Islet precursor cell (in vitro differentiated cells): ENCODE measurements at regions not wholly inside any gene's neighbourhood (a gene's known extent, or its start where the extent isn't known, plus 50 kb on each side); places are given as distances from the start of the nearest gene placed in this dataset.

Experiments
- DNase-seq: peaks from one replicate; pipeline ENCODE4 v3.0.0-alpha.2; 2018

GRCh38 chr5:128591598-128592455, 53.8 kb upstream of the FBN2 start:
- no peak for DNase-seq

GRCh38 chr5:128596071-128596470, 58.0 kb upstream of the FBN2 start:
- no peak for DNase-seq

GRCh38 chr5:128597156-128597555, 59.1 kb upstream of the FBN2 start:
- no peak for DNase-seq

- DNase-seq: no peak
Measured at GRCh38 chr5:128613128-128613527, 75.1 kb upstream of the FBN2 start.

GRCh38 chr5:128613766-128614165, 75.7 kb upstream of the FBN2 start:
- no peak for DNase-seq

GRCh38 chr5:128615578-128615977, 77.5 kb upstream of the FBN2 start:
- DNase-seq: no peak

- no peak for DNase-seq
Measured at GRCh38 chr5:128626536-128627090, 88.6 kb upstream of the FBN2 start.

- no peak for DNase-seq
Measured at GRCh38 chr5:128627939-128628338, 89.9 kb upstream of the FBN2 start.

GRCh38 chr5:128629157-128629556, 91.1 kb upstream of the FBN2 start:
- no peak for DNase-seq

GRCh38 chr5:128630121-128630520, 92.1 kb upstream of the FBN2 start:
- DNase-seq: no peak

GRCh38 chr5:128631771-128632170, 93.7 kb upstream of the FBN2 start:
- no peak for DNase-seq

GRCh38 chr5:128632264-128632663, 94.2 kb upstream of the FBN2 start:
- DNase-seq: peak; percentile 73

- DNase-seq: no peak
Measured at GRCh38 chr5:128633901-128634300, 95.9 kb upstream of the FBN2 start.

GRCh38 chr5:128635379-128635778, 97.3 kb upstream of the FBN2 start:
- no peak for DNase-seq

GRCh38 chr5:128636361-128636760, 98.3 kb upstream of the FBN2 start:
- DNase-seq: no peak

- no peak for DNase-seq
Measured at GRCh38 chr5:128637031-128637430, 99.0 kb upstream of the FBN2 start.

GRCh38 chr5:128641861-128642260, 103.8 kb upstream of the FBN2 start:
- DNase-seq: no peak

GRCh38 chr5:128644863-128645262, 106.8 kb upstream of the FBN2 start:
- DNase-seq: no peak

GRCh38 chr5:128645581-128645980, 107.5 kb upstream of the FBN2 start:
- DNase-seq: no peak

GRCh38 chr5:128646176-128646575, 108.1 kb upstream of the FBN2 start:
- no peak for DNase-seq

GRCh38 chr5:128649192-128649591, 111.1 kb upstream of the FBN2 start:
- no peak for DNase-seq

- DNase-seq: no peak
Measured at GRCh38 chr5:128662997-128663396, 125.0 kb upstream of the FBN2 start.

- DNase-seq: no peak
Measured at GRCh38 chr5:128665747-128666355, 127.8 kb upstream of the FBN2 start.

- no peak for DNase-seq
Measured at GRCh38 chr5:128667152-128667551, 129.1 kb upstream of the FBN2 start.
